ENCODE measurements at regions not wholly inside any gene's neighbourhood (a gene's known extent, or its start where the extent isn't known, plus 50 kb on each side); places are given as distances from the start of the nearest gene placed in this dataset.

DNA sequence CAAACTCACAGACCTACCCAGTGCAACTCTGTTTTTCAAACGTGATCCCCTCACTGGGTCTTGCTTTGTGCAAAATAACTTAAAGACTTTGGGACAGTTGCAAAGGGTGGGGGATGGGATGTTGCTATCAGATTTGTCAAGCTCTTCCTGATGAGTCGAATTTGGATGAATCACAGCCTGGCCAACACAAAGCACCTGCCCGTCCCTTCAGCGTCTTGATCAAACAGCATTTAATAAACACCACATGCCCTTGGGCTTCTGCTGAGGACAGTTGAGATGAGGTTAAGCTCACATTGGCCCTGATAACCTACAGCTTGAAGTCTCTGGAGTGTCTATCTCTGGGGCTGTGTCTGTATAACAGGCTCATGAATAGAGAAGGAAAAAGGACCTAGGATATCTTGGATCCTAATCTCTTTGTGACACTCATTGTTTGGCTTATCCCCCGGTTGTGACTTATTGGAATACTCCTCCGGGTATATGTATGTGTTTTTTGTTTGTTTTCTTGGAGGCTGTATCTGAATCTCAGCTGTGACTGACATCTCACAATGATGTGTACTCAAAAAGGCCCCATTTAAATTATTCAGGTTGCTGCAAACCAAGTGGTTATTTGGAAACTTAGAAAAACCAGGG, 132.6 kb upstream of the NAMPT start:
- H2AFZ ChIP-seq (ENCODE audit: low read depth, low read length, poor library complexity, severe bottlenecking) = no peak overlapping the region
- H3K27me3 ChIP-seq (ENCODE audit: insufficient read depth, low read length) = no peaks in the 10 kb centered on the region
- no peak overlapping the region for H3K9ac ChIP-seq (ENCODE audit: low read length)
- CTCF ChIA-PET = no interaction called here
- no peak for TF ChIP-seq EZH2phosphoT487 (IDR thresholded peaks at IDR 0.05; ENCODE audit: borderline replicate concordance)
- TF ChIP-seq, protein P1, sequence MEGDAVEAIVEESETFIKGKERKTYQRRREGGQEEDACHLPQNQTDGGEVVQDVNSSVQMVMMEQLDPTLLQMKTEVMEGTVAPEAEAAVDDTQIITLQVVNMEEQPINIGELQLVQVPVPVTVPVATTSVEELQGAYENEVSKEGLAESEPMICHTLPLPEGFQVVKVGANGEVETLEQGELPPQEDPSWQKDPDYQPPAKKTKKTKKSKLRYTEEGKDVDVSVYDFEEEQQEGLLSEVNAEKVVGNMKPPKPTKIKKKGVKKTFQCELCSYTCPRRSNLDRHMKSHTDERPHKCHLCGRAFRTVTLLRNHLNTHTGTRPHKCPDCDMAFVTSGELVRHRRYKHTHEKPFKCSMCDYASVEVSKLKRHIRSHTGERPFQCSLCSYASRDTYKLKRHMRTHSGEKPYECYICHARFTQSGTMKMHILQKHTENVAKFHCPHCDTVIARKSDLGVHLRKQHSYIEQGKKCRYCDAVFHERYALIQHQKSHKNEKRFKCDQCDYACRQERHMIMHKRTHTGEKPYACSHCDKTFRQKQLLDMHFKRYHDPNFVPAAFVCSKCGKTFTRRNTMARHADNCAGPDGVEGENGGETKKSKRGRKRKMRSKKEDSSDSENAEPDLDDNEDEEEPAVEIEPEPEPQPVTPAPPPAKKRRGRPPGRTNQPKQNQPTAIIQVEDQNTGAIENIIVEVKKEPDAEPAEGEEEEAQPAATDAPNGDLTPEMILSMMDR (IDR thresholded peaks at IDR 0.05 in 2 of 3, conservative IDR thresholded peaks at IDR 0.05 in 1 of 3; ENCODE audit: borderline replicate concordance in 1 of 3, insufficient read depth in 1 of 3, low read depth in 2 of 3, low read length in 2 of 3) = no peak
- TF ChIP-seq FOSL1 (IDR thresholded peaks at IDR 0.05; ENCODE audit: low read depth) = no peak
- TF ChIP-seq ZNF274 (IDR thresholded peaks at IDR 0.05; ENCODE audit: low read depth, low read length) = no peak
- no peak; the same call in 1 of the 2 replicates for TF ChIP-seq JUND (IDR thresholded peaks at IDR 0.05)
- TF ChIP-seq, protein P2, sequence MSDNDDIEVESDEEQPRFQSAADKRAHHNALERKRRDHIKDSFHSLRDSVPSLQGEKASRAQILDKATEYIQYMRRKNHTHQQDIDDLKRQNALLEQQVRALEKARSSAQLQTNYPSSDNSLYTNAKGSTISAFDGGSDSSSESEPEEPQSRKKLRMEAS (IDR thresholded peaks at IDR 0.05) = no peak
- no peak for TF ChIP-seq POLR2A (IDR thresholded peaks at IDR 0.05; ENCODE audit: borderline replicate concordance, extremely low read depth, insufficient read depth, insufficient read length)
- no peak for TF ChIP-seq ELF1 (IDR thresholded peaks at IDR 0.05; ENCODE audit: borderline replicate concordance, low read depth)
- TF ChIP-seq EGR1 (IDR thresholded peaks at IDR 0.05; ENCODE audit: low read depth) = no peak
- no peak for TF ChIP-seq CBX3 (IDR thresholded peaks at IDR 0.05; ENCODE audit: low read depth)
- TF ChIP-seq ZFX (IDR thresholded peaks at IDR 0.05) = no peak
- no peak for TF ChIP-seq TCF7L2 (IDR thresholded peaks at IDR 0.05; ENCODE audit: borderline replicate concordance, extremely low read depth, insufficient read depth, insufficient read length)
- no peak for TF ChIP-seq EZH2 (IDR thresholded peaks at IDR 0.05)
- H3K79me2 ChIP-seq (ENCODE audit: insufficient read depth, low read length) = no peaks in the 10 kb centered on the region
- H3K9me2 ChIP-seq (ENCODE audit: insufficient read depth) = no peaks in the 10 kb centered on the region
- intact Hi-C loops (cut with micrococcal nuclease) = no loop called here
- H3K4me2 ChIP-seq (ENCODE audit: low read length) = no peak overlapping the region
- DNase-seq (ENCODE audit: low read depth, low spot score) (no peak), ATAC-seq (no peak)
- H4K20me1 ChIP-seq (ENCODE audit: insufficient read depth) = no peaks in the 10 kb centered on the region
- no peaks in the 10 kb centered on the region for H3K9me3 ChIP-seq (ENCODE audit: control insufficient read depth in 1 of 2, insufficient read depth in 1 of 2, low read depth in 1 of 2, low read length in 2 of 2)
- no TSS peak for BruUV-seq (replicated peaks)
- H3K27ac ChIP-seq (ENCODE audit: low read depth, low read length) = no peak overlapping the region
- H3K4me3 ChIP-seq (replicated peaks in 1 of 2; ENCODE audit: low read depth in 1 of 2, low read length in 2 of 2) = no peak overlapping the region
- H3K36me3 ChIP-seq (ENCODE audit: control insufficient read depth in 1 of 2, insufficient read depth in 2 of 2, low read length in 2 of 2) = no peaks in the 10 kb centered on the region
- peaks cover 0 to 5% of the 10 kb centered on the region in 2 experiments; a peak in 1 of 4 replicates for H3K4me1 ChIP-seq (ENCODE audit: control insufficient read depth in 1 of 2, insufficient read depth in 2 of 2, low read length in 2 of 2)
- RAD21 ChIA-PET (ENCODE audit: low non-redundant PET in 1 of 2, low total read pairs in 2 of 2, uncharacterized antibody in 2 of 2, unreplicated experiment in 2 of 2) = no interaction called here
- POLR2A ChIA-PET = no interaction called here

Measured in HCT116 (cell line).